NCI-H128 (cell line): ENCODE measurements at regions not wholly inside any gene's neighbourhood (a gene's known extent, or its start where the extent isn't known, plus 50 kb on each side); places are given as distances from the start of the nearest gene placed in this dataset.
"Not testable (repeated sequence)": the region's sequence is repeated elsewhere in the genome, so short reads cannot be mapped to it uniquely, and the experiment has no call there.

Source experiments
- DNase-seq: peaks from one replicate; lab custom pipeline; 2025; ENCODE audit not compliant: unreplicated experiment; lab: John Stamatoyannopoulos, UW

DNA sequence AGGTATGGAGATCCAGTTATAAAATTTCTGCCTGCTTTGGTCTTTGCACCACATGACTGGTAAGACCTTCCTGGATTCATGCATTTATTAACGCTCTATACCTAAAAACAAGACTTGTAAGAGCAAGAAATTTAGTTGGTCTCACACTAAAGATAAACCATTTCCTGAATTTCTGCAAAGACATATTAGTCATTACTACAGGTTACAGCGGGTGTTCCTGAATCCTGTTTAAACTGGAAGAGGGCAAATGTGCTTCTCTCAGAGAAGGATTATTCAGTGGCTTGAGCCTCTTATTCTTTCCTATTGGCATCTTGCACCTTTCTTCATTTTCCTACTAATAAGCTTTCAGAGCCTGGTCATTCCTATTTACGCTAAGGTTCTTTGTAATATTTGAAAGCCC is 397.6 kb upstream of the TENM3 start:
- no peak for DNase-seq

GRCh38 chr4:181846934-181847333 is 396.3 kb upstream of the TENM3 start:
- DNase-seq, result no peak

DNA sequence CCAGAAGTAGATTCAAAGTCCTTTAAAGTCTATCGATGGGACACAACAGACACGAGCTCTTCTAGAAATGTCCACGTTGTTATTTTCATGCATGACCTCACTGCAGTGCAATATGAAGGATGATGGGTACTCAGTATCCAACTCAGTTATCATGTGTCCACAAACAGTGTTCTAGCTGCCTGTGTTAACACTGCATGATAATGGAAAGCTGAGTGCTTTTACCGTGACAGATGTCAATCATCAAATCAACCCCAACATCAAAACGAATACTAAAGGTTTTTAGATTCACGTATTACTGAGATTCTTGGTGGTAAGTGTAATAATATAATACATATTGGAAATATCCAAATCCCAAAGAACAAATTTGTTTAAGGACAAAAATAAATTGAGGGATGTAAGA is 394.8 kb upstream of the TENM3 start:
- DNase-seq, result no peak

- no peak for DNase-seq
These were observed 393.7 kb upstream of the TENM3 start for GRCh38 chr4:181849472-181849871.

- no peak for DNase-seq
These were observed 389.2 kb upstream of the TENM3 start for GRCh38 chr4:181853881-181854511.

DNA sequence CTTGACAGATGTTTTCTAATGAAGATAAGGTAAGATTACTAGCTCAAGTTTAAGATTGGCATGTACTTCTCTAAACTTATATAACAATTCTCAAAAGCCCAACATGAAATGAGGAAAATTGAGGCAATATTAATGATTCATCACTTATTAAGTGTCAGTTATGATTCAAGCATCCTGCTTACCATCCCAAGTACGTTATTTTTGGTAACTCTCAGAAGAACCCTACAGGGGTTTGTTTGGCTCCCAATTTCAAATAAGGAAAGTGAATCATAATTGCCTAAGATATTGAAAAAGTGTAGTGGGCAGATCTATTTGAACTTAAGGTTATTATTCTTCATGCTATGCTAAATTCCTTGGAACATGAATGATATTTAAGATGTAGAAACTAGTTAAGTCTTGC is 387.9 kb upstream of the TENM3 start:
- no peak for DNase-seq

GRCh38 chr4:181857471-181857870 is 385.7 kb upstream of the TENM3 start:
- not testable (repeated sequence) for DNase-seq

DNA sequence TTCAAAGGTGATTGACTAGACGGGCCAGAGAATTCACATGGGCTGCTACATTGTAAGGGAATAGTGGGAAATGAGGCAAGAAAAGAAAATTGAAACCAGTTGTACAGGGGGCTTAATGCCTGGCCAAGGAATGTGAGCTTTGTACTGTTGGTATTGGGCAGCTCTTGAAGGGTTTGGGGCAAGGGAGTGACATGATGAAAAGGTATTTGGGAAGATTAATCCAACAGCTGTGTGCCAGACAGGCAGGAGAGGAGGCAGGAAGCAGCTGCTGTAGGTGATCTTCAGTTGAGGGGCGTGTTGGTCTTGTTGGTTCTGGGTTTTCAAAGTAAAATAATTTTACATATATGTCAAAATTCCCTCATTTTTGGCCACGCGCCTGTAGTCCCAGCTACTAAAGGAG is 384.5 kb upstream of the TENM3 start:
- DNase-seq, result no peak

DNA sequence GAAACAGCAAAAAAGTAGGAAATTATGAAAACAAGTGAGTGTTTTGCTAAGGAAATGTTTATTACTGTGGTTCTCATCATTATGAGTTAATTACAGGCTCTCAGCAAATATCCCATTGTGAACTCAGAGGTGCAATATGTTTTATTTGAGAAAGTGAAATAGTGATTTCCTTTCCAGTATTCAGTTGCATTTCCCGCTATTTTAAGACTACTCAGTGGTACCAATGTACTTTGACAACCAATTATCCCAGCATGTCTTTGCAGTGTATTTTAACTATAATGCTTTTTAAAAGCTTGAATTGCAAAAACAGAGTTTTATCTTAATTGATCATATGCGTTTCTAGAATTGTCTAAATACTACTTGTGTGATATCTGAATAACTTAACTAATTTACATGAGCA is 383.8 kb upstream of the TENM3 start:
- no peak for DNase-seq

DNA sequence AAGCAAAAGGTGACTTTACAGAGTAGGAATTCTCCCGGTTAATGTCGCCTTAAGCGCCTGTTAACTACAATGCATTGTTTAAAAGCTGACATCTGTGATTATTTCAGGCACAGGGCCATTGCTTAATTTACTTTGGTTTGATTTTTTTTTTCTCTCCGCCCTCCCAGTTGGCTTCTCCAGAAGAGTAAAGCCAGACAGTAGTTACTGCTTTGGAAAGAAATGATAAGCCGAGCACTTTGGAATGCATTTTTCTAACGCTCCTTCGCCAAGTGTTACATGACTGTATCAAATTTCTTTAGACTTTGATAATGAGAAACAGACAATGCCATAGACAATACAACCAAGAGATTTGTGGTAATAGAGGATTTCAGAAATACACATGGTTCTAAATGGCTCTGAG is 383.0 kb upstream of the TENM3 start:
- DNase-seq, result no peak

- DNase-seq, result no peak
These were observed 382.5 kb upstream of the TENM3 start for GRCh38 chr4:181860668-181861067.

GRCh38 chr4:181863856-181864255 is 379.3 kb upstream of the TENM3 start:
- DNase-seq, result no peak

- no peak for DNase-seq
These were observed 372.9 kb upstream of the TENM3 start for GRCh38 chr4:181870326-181870725.

GRCh38 chr4:181874602-181875001 is 368.6 kb upstream of the TENM3 start:
- DNase-seq, result no peak

DNA sequence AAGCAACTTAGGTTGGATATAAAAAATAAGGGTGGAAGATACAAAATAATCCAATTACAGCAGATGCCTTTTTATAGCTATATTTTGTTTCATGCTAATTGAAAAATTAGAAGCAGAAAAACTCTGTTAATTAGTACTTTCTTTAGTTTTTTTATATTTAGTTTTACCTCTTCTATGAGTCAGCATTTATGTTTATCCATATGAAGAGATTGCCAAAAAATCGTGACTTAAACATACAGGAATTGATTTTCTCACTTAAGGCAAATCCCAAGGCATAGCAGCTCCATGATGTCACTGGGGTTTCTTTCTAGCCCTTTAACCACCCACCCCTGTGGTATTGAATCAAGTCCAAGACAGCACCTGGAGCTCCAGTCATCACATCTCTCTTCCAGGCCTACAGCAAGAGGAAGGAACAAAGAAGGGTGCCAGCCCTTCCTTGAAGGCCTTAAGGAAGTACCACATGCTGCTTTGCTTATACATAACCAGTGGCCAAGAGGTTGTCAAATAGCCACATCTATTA is 365.8 kb upstream of the TENM3 start:
- no peak for DNase-seq

DNA sequence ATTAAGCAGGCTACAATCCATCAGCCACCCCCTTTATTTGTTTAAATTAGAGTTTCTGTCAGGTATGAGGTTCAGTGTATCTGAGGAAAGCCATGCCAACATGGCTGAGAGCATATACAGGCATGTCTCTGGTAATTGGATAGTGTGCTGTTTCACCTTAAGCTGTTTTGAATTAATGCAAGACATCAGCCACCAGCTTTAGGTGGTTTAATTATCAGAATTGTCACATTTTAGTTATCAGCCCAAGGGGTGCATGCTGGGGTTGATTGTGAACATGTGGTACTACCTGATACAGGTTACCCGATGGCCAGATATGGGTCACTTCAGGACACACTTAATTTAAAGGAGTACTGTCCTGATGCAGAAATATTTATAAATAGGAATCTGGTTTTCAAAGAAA is 353.2 kb upstream of the TENM3 start:
- DNase-seq, result no peak

DNA sequence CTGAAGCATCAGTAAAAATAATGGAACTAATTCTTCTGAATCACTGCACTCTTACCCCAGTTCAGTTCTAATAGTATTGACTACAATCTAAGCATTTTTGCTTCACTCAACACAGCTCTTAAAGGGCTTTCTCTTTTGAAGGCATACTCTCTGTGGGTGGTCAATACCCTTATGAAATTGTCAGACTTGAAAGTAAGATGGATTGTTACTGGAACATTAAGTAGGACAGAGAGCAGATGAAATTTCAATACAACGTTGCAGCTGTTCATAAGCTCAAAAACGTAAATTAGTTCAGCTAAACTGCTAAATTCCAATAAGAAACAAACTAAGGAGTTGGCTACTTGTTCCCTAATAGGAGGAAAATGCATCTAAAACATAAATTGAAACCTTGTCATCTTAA is 352.3 kb upstream of the TENM3 start:
- peak; percentile 1 for DNase-seq

DNA sequence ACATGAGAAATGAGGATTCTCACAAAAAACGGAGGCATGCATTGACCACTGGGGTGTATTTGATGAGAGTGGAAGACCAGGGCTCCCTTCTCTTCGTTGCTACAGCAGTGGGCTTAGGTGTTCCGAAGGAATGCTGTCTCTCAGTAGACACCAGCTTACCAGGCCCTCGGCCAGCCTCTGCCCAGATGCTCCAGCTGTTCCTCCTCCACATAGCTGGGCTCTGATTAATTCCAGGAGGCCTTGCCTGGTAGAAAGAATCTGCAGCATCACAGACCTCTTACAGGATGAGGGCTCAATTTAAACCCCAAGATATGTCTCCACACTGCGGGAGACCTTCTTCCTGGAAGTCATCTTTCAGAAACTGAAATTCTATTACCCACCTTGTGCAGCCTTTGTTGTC is 346.6 kb upstream of the TENM3 start:
- DNase-seq, result no peak

DNA sequence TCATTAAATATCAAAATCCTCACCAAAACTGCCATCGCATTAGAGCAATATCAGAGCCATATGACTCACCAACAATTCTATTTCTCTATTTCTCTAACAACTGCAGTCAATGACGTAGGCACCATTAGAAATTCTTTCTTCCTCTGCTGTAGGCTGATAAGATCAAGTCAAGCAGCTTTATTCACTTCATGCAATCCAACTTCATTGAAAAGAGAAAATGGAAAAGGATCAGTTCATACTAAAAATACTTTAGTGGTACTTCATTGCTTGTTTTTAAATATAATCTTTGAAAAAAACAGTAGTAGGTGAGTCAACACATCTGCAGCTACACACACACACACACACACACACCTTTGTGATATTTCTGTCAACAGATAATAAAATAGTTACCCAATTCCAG is 345.3 kb upstream of the TENM3 start:
- DNase-seq, result no peak

DNA sequence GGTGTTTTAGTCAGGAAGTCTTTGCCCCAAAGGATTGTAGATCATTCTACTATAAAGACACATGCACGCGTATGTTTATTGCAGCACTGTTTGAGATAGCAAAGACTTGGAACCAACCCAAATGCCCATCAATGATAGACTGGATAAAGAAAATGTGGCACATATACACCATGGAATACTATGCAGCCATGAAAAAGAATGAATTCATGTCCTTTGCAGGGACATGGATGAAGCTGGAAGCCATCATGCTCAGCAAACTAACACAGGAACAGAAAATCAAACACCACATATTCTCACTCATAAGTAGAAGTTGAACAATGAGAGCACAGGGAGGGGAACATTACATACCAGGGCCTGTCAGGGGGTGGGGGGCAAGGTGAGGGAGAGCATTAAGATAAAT is 340.8 kb upstream of the TENM3 start:
- DNase-seq, result not testable (repeated sequence)

DNA sequence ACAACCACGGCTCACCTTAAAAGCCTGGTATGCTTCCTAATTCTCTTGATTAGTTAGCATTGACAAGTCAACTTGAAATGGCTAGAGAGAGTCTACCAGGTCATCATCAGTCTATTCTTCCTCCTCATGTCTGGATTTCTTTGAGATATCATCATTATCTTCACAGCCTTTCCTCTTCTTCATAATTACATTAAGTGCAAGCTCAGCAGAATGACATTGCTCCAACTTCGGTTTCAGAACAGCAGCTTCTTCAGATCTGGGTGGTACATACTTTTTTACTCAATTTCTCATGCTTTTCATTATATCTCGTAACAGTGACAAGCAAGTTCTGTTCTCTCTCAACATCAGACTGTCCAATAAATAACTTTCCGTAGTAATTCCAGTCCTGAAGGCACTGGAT is 337.5 kb upstream of the TENM3 start:
- DNase-seq, result no peak

GRCh38 chr4:181908168-181908567 is 335.0 kb upstream of the TENM3 start:
- no peak for DNase-seq

GRCh38 chr4:181909368-181909767 is 333.8 kb upstream of the TENM3 start:
- no peak for DNase-seq
